Stimulated activated CD8-positive, alpha-beta memory T cell treated with anti-CD3 and anti-CD28 coated beads, Interleukin-7, amount 100 ng/mL, for 48 hours (primary cell): ENCODE measurements at regions not wholly inside any gene's neighbourhood (a gene's known extent, or its start where the extent isn't known, plus 50 kb on each side); places are given as distances from the start of the nearest gene placed in this dataset.

Experiments used
- DNase-seq, 2 donors: peaks; one replicate each; pipeline ENCODE4 v3.0.0-alpha.2; 2020; ENCODE audit warnings: low read depth in 1 of 2; ENCODE audit errors: extremely low read depth in 1 of 2

- no peak for DNase-seq
Measured at GRCh38 chr5:56337715-56338319, 104.7 kb upstream of the ANKRD55 start.

- no peak for DNase-seq
Measured at GRCh38 chr5:56335212-56335611, 102.1 kb upstream of the ANKRD55 start.

GRCh38 chr5:56330806-56331205 lies 97.7 kb upstream of the ANKRD55 start:
- DNase-seq = no peak

- DNase-seq = no peak
Measured at GRCh38 chr5:56330167-56330566, 97.0 kb upstream of the ANKRD55 start.

GRCh38 chr5:56329652-56330051 lies 96.5 kb upstream of the ANKRD55 start:
- no peak for DNase-seq

GRCh38 chr5:56328753-56329560 lies 95.8 kb upstream of the ANKRD55 start:
- peak; percentile 10 to 44 for DNase-seq

- DNase-seq = peak; percentile 64 to 83
Measured at GRCh38 chr5:56327809-56328208, 94.7 kb upstream of the ANKRD55 start.

GRCh38 chr5:56326770-56327169 lies 93.6 kb upstream of the ANKRD55 start:
- no peak for DNase-seq

- DNase-seq = no peak
Measured at GRCh38 chr5:56326116-56326515, 93.0 kb upstream of the ANKRD55 start.

- DNase-seq = no peak
Measured at GRCh38 chr5:56325039-56325438, 91.9 kb upstream of the ANKRD55 start.

- DNase-seq = no peak
Measured at GRCh38 chr5:56323505-56323904, 90.4 kb upstream of the ANKRD55 start.

GRCh38 chr5:56322592-56322991 lies 89.5 kb upstream of the ANKRD55 start:
- no peak for DNase-seq

- DNase-seq = peak; percentile 7 to 33
Measured at GRCh38 chr5:56321236-56321881, 88.2 kb upstream of the ANKRD55 start.

- DNase-seq = no peak
Measured at GRCh38 chr5:56320686-56321085, 87.6 kb upstream of the ANKRD55 start.

- DNase-seq = no peak
Measured at GRCh38 chr5:56319526-56320181, 86.5 kb upstream of the ANKRD55 start.

GRCh38 chr5:56317923-56318561 lies 84.9 kb upstream of the ANKRD55 start:
- DNase-seq = no peak

GRCh38 chr5:56316299-56316994 lies 83.3 kb upstream of the ANKRD55 start:
- DNase-seq = no peak

GRCh38 chr5:56314529-56314928 lies 81.4 kb upstream of the ANKRD55 start:
- DNase-seq = no peak

- no peak for DNase-seq
Measured at GRCh38 chr5:56313596-56313995, 80.5 kb upstream of the ANKRD55 start.

GRCh38 chr5:56313004-56313531 lies 79.9 kb upstream of the ANKRD55 start:
- no peak for DNase-seq
